HAP-1 (cell line): ENCODE measurements at regions not wholly inside any gene's neighbourhood (a gene's known extent, or its start where the extent isn't known, plus 50 kb on each side); places are given as distances from the start of the nearest gene placed in this dataset.
"Not testable (repeated sequence)": the region's sequence is repeated elsewhere in the genome, so short reads cannot be mapped to it uniquely, and the experiment has no call there.

Source experiments
- DNase-seq, 2 experiments: peaks; one replicate each; pipeline ENCODE4 v3.0.0-alpha.2; 2016 to 2020; ENCODE audit warnings: low spot score in 2 of 2
- H3K27me3 ChIP-seq: fragments of 250-450 bp; sonication (Bioruptor Pico); 2 replicates; pipeline ENCODE4 v1.5.1; 2020; ENCODE audit warnings: low read depth, mild to moderate bottlenecking, moderate library complexity
- H3K36me3 ChIP-seq: fragments of 250-450 bp; sonication (Bioruptor Pico); replicated peaks from 2 replicates; pipeline ENCODE4 v1.5.1; 2020; ENCODE audit warnings: mild to moderate bottlenecking
- H3K4me1 ChIP-seq: fragments of 250-450 bp; sonication (Bioruptor Pico); 2 replicates; pipeline ENCODE4 v1.5.1; 2020; ENCODE audit warnings: mild to moderate bottlenecking
- H3K4me3 ChIP-seq: fragments of 250-450 bp; sonication (Bioruptor Pico); 2 replicates; pipeline ENCODE4 v1.5.1; 2020; ENCODE audit warnings: mild to moderate bottlenecking, moderate library complexity
- H3K9me3 ChIP-seq: fragments of 250-450 bp; sonication (Bioruptor Pico); 2 replicates; pipeline ENCODE4 v1.5.1; 2020; ENCODE audit warnings: mild to moderate bottlenecking, moderate library complexity
- in situ Hi-C: fragments of 300-500 bp; cut with MboI; formaldehyde crosslinking; loops from 3 replicates; pipeline ENCODE4 v1.14.3; 2020; ENCODE audit warnings: low sequenced_read_pairs, inconsistent platforms, mixed read lengths

DNA sequence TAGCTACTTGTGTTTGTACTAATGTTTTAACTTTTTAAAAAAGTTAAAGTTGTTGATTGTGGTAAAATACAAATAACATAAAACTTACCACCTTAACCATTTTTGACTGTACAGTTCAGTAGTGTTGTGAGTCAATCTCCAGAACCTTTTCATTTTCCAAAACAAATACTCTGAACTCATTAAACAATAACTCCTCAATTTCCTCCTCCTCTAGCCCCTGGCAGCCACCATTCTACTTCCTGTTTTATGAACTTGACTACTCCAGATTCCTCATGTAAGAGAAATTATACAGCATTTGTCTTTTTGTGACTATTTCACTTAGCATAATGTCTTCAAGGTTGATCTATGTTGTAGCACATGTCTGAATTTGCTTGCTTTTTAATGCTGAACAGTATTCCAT, 299.1 kb upstream of the AMIGO2 start:
- in situ Hi-C loops, result no loop called here
- DNase-seq, result no peak

GRCh38 chr12:47378222-47378582, 298.4 kb upstream of the AMIGO2 start:
- no peaks in the 10 kb centered on the region for H3K9me3 ChIP-seq
- H3K4me3 ChIP-seq, result no peak overlapping the region
- no peaks in the 10 kb centered on the region for H3K36me3 ChIP-seq
- no peaks in the 10 kb centered on the region for H3K27me3 ChIP-seq
- H3K4me1 ChIP-seq, result no peaks in the 10 kb centered on the region
- no peak for DNase-seq
- in situ Hi-C loops, result no loop called here

More for the DNA sequence above, 299.1 kb upstream of the AMIGO2 start:
- H3K4me3 ChIP-seq, result no peak overlapping the region
- no peaks in the 10 kb centered on the region for H3K9me3 ChIP-seq
- H3K27me3 ChIP-seq, result no peaks in the 10 kb centered on the region
- no peaks in the 10 kb centered on the region for H3K4me1 ChIP-seq
- H3K36me3 ChIP-seq, result no peaks in the 10 kb centered on the region

GRCh38 chr12:47377414-47378221, 297.9 kb upstream of the AMIGO2 start:
- H3K36me3 ChIP-seq, result no peaks in the 10 kb centered on the region
- no peaks in the 10 kb centered on the region for H3K4me1 ChIP-seq
- in situ Hi-C loops, result no loop called here
- H3K4me3 ChIP-seq, result no peak overlapping the region
- no peaks in the 10 kb centered on the region for H3K9me3 ChIP-seq
- no peaks in the 10 kb centered on the region for H3K27me3 ChIP-seq
- DNase-seq, result no peak

- no peak overlapping the region for H3K4me3 ChIP-seq
- in situ Hi-C loops, result no loop called here
- no peaks in the 10 kb centered on the region for H3K4me1 ChIP-seq
- DNase-seq, result no peak
- no peaks in the 10 kb centered on the region for H3K36me3 ChIP-seq
- no peaks in the 10 kb centered on the region for H3K9me3 ChIP-seq
- H3K27me3 ChIP-seq, result no peaks in the 10 kb centered on the region
Measured at GRCh38 chr12:47376927-47377326, 297.2 kb upstream of the AMIGO2 start.

- in situ Hi-C loops, result no loop called here
- H3K36me3 ChIP-seq, result no peaks in the 10 kb centered on the region
- no peak for DNase-seq
Measured at GRCh38 chr12:47373554-47374150, 293.9 kb upstream of the AMIGO2 start.

GRCh38 chr12:47370421-47370820, 290.7 kb upstream of the AMIGO2 start:
- no peaks in the 10 kb centered on the region for H3K36me3 ChIP-seq
- H3K4me3 ChIP-seq, result no peak overlapping the region
- H3K4me1 ChIP-seq, result no peaks in the 10 kb centered on the region
- no peak for DNase-seq
- in situ Hi-C loops, result no loop called here
- no peaks in the 10 kb centered on the region for H3K9me3 ChIP-seq
- H3K27me3 ChIP-seq, result no peaks in the 10 kb centered on the region

More at GRCh38 chr12:47373554-47374150, 293.9 kb upstream of the AMIGO2 start:
- no peaks in the 10 kb centered on the region for H3K9me3 ChIP-seq
- H3K4me1 ChIP-seq, result no peaks in the 10 kb centered on the region
- H3K4me3 ChIP-seq, result no peak overlapping the region
- no peaks in the 10 kb centered on the region for H3K27me3 ChIP-seq

DNA sequence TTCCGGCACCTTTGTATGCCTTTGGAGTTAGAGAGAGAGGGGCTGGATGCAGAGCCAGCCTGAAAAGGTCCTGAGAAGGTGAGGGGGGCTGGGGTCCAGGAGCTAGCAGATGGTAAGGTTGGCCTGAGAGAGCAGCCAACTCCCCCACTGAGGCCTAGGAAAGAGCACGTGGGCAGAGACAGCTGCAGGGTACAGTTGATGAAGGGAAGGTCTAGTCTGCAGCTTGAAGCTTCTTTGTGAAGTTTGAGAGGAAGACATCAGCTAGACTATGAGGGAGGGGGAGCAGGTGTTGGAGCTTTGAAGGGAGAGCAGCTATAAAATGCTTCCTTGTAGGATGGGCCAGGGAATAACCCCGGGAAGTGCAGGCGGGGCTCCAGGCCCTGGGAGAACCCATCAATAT, 289.3 kb upstream of the AMIGO2 start:
- Histone ChIP-seq H3K9me3 (no peaks in the 10 kb centered on the region), H3K4me1 (no peaks in the 10 kb centered on the region), H3K27me3 (no peaks in the 10 kb centered on the region), H3K4me3 (no peak overlapping the region), H3K36me3 (no peaks in the 10 kb centered on the region)
- no peak for DNase-seq
- in situ Hi-C loops, result no loop called here

DNA sequence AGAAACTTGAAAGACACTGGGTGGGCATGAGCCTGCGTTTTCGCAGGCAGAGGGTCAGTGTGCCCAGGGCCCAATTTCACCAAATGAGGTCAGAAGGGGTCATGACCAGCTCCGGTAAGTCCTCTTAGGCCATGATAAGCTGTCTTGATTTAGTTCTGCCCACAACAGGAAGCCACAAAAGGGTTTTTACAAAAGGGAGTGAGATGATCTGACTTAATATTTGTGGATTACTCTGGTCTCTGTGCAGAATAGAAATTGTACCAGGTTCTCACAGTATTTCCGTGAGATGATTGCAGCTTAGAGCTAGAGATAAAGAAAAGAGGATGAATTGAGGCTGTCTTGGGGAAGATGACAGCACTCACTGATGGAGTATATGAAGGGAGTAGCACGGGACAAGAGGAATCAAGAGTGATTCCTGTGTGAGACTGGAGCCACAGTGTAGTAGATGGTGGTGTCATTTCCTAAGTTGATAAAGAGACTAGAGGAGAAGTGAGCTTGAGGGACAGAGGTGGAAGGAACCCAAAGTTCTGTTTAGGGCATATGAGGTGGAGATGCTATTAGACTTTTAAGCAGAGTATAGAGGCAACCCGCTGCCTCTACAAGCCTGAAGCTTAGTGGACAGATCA, 288.3 kb upstream of the AMIGO2 start:
- H3K4me3 ChIP-seq, result no peak overlapping the region
- in situ Hi-C loops, result no loop called here
- DNase-seq, result no peak
- no peaks in the 10 kb centered on the region for H3K9me3 ChIP-seq
- H3K36me3 ChIP-seq, result no peaks in the 10 kb centered on the region
- H3K4me1 ChIP-seq, result no peaks in the 10 kb centered on the region
- no peaks in the 10 kb centered on the region for H3K27me3 ChIP-seq

GRCh38 chr12:47366579-47366978, 286.8 kb upstream of the AMIGO2 start:
- in situ Hi-C loops, result no loop called here
- no peak overlapping the region for H3K4me3 ChIP-seq
- H3K4me1 ChIP-seq, result no peaks in the 10 kb centered on the region
- no peaks in the 10 kb centered on the region for H3K36me3 ChIP-seq
- no peaks in the 10 kb centered on the region for H3K9me3 ChIP-seq
- no peak for DNase-seq
- no peaks in the 10 kb centered on the region for H3K27me3 ChIP-seq

DNA sequence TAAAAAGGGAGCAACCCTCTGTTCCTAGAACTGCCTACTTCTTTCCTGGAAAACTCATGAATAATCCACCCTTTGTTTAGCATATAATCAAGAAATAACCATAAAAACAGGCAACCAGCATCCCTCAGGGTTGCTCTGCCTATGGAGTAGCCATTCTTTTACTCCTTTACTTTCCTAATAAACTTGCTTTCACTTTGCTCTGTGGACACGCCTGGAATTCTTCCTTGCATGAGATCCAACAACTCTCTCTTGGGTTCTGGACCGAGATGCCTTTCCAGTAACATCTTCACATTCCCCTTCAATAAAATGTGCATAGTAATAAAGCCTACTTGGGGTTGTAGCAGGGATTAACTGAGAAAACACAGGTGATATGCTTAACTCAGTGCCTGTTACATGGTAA, 286.4 kb upstream of the AMIGO2 start:
- Histone ChIP-seq H3K27me3 (no peaks in the 10 kb centered on the region), H3K9me3 (no peaks in the 10 kb centered on the region), H3K36me3 (no peaks in the 10 kb centered on the region), H3K4me3 (no peak overlapping the region), H3K4me1 (no peaks in the 10 kb centered on the region)
- DNase-seq, result no peak
- in situ Hi-C loops, result no loop called here

GRCh38 chr12:47365443-47366076, 285.8 kb upstream of the AMIGO2 start:
- H3K27me3 ChIP-seq, H3K36me3 ChIP-seq, DNase-seq, H3K4me1 ChIP-seq, H3K4me3 ChIP-seq, H3K9me3 ChIP-seq, in situ Hi-C loops: not testable (repeated sequence)

DNA sequence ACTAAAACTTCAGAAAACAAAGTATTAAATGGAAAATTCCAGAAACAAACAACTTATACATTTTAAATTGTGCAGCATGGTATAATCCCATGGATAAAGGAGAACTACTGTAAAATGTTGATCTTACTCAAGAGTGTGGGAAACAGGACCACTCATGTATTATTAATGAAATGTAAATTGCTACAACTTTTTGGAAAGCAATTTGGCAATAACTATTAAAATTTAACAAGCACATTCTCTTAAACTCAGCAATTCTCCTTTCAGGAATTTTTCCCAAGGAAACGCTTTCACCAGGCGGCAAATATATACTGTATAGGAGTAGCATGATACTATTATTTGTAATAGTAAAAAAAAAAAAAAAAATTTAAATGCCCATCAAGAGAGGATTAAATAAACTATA, 284.5 kb upstream of the AMIGO2 start:
- Histone ChIP-seq H3K36me3 (no peaks in the 10 kb centered on the region), H3K4me1 (no peaks in the 10 kb centered on the region), H3K27me3 (no peaks in the 10 kb centered on the region), H3K4me3 (no peak overlapping the region), H3K9me3 (no peaks in the 10 kb centered on the region)
- DNase-seq, result no peak
- in situ Hi-C loops, result no loop called here

- no peak overlapping the region for H3K4me3 ChIP-seq
- H3K9me3 ChIP-seq, result no peaks in the 10 kb centered on the region
- in situ Hi-C loops, result no loop called here
- H3K27me3 ChIP-seq, result no peaks in the 10 kb centered on the region
- H3K36me3 ChIP-seq, result no peaks in the 10 kb centered on the region
- DNase-seq, result no peak
- H3K4me1 ChIP-seq, result no peaks in the 10 kb centered on the region
Measured at GRCh38 chr12:47362126-47362705, 282.5 kb upstream of the AMIGO2 start.
